Activated CD4-positive, alpha-beta T cell treated with anti-CD3 and anti-CD28 coated beads, Interleukin-2, Interleukin-4, amounts not matched to agents 100 ng/mL and 50 ng/mL, durations not matched to agents 16 hours and 8 hours (primary cell): ENCODE measurements at regions not wholly inside any gene's neighbourhood (a gene's known extent, or its start where the extent isn't known, plus 50 kb on each side); places are given as distances from the start of the nearest gene placed in this dataset.

ENCODE experiments used
- DNase-seq: peaks from one replicate; pipeline ENCODE4 v3.0.0-alpha.2; 2020; ENCODE audit warnings: low spot score

DNA sequence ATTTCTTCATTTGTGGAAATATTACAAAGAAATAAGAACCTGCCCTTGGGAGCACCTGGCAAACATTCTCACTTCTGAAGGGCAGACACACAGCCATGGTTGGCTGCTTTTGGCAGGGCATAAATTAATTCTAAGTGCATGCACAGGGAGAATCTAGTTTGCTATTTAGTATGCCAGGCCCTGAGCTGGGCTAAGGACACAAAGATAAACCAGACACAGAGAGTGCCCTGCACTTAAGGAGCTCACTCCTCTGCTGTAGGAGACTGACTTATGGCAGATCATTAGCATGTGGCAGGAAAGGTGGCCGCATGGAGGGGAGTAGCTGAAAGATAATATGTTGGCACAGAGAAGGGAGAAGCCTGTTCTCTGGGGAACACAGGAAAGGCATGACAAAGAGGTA is 367.0 kb downstream of the LPIN1 start:
- no peak for DNase-seq

DNA sequence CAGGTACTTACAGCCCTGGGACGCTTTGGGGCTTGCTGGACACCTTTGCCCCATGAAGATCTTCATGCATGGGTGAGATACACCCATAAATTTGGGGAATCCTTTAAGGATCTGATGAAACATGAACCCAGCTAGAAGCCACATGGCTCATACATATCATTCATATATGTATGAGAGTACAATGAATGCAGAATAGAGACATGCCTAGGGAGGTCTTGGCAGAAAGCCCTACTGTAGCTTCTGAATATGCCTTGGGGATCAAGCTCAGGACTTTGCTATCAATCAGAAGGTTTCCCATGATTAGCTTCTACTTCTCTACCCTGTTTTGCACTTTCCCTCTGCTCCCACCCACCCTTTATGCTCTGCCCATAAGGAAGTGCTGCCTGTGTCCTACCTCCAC is 368.4 kb downstream of the LPIN1 start:
- no peak for DNase-seq

DNA sequence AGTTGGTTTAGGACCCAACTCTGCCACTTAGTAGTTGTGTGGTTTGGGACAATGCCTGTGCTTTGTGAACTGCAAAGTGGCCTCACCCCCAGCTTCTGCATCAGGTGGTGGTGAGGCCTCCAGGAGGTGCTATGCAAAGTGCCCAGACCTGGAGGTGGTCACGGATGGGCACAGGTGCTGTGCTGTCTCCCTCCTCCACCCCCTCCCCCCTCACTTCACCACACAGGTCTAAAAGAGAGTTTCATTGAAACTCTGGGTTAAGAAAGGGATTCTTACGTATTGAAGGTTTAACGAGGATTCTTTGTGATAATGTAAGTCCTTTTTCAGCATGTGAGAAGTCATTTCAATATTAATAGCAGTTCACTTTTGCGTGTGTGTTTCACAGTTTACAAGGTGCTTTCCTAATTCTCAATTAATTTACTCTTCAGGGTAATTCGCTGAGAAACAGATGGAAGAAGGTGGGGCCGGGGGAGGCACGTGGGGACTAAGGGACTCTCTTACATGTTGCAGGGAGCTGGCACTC is 369.9 kb downstream of the LPIN1 start:
- no peak for DNase-seq

DNA sequence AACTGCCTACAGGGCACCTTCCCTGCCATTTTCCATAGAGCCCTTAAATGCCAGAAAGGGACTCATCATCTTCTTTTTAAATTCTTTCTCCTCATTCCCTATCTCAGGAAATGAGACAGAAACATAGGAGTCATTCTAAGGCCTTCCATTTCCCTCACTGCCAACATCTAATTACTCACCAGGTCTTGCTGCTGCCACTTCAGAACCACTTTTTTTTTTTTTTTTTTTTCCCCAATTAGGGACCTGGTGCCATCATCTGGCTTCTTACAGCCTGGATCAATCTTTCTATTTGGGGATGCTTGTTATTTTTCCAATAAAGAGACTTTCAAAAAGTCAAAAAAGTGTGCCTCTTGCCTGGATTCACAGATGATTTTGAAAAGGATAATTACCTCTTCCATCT is 373.4 kb downstream of the LPIN1 start:
- no peak for DNase-seq

DNA sequence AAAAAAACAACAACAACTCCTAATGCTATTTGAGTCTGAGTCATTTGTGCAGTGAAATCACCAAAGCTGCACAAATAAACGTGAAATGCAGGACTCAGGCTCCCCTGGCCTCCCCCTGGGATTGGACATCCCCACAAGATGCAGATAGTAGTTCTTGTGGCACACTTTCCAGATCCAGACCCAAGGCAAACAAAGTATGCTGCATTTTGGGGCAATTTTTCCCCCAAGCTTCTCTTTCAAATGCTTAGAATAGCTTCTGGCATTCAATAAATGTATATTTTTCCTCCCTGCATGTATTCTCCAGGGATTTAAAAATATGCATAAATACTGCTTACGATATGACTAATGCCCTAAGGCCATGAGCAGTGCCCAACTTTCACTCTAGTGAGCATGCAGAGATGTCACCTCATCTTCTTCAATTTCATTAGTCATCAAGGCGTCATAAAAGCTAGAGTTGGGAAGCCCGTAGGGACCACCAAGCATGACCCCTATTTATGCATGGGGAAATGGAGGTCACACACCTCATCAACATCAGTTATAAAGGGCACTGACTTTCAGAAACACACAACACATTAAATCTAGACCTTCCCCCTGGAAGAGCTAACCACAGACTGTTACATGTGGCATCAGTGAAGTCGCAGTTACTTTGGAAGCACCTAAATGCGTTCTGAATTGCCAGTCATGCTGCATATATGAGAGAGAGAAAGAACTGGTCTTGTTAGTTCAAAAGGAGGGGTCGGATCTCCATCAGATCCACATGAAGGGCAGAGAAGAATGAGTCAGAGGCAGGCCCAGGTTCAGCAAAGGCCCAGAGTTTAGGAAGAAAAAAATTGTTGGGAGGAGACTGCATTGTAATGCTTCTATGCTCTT is 374.1 kb downstream of the LPIN1 start:
- no peak for DNase-seq

DNA sequence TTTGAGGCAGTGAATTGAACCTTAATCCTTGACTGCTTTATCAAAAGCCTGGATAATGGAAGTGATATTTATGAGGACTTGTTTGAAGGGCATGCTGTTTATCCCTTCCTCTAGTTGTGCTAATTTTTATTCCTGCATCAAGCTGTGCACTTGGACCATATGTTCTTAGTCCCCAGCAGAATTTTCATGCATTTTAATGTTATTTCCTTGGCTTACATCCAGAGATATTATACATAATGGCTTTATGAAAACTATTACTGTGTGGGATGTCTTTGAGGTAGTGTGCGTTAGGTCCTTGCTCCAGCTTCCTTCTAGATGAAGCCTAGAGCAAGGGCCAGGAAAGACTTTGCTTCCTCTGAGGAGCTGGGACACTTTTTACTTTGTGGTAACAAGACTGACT is 378.4 kb downstream of the LPIN1 start:
- DNase-seq: no peak

DNA sequence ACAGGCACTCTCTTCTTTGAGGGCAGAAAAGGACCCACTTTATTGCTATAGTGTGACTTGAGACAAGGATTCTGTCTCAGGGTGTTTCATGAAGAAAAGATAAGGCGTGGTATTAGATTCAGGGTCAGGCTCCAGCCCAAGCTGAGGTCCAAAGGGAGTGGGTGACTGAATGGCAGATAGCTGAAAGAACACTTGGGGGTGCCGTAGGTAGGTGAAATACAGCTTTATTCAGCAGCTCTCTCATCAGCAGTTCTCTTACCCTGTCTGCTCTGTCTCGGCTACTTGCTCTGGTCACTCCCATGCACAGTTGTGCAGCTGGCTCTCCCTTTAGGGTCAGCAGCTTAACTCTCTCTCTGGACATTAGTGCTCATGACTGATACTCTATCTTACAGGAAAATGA is 379.9 kb downstream of the LPIN1 start:
- DNase-seq: no peak

DNA sequence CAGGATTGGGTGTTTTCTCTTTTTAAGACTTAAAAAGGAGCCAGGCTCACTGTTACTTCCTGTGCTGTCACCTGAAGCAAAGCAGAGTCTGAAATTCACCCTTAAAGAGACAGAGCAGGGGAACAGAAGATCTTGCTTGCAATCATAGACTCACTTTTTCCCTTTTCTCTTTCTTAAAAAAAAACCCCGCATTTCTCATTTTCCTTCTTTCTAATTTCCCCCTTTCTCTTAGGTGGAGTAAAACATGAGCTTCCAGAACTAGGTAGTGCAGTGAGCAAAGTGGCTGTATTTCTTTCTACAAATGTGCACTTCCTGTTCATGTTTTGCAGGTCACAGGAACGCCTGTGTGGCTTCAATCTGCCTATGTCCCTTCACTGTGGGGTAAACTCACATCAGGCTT is 381.2 kb downstream of the LPIN1 start:
- no peak for DNase-seq

DNA sequence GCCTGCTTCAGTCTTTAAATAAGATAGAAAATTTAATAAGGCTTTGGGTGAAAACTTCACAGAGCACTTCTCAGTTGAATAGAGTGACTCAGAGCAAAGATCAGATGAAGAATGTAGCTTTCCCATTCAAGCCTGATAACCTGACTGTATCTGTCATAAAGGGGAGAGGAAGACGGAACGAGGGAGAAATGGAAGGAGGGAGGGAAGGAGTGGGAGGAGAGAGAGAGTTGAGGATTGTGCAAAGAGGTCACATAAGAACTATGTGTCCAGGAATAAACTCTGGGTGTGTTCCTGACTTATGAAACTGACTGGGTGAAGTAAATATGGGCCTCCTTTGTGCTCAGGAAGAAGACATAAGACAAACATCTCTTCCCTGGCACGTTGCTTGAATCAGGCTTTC is 385.5 kb downstream of the LPIN1 start:
- DNase-seq: no peak

DNA sequence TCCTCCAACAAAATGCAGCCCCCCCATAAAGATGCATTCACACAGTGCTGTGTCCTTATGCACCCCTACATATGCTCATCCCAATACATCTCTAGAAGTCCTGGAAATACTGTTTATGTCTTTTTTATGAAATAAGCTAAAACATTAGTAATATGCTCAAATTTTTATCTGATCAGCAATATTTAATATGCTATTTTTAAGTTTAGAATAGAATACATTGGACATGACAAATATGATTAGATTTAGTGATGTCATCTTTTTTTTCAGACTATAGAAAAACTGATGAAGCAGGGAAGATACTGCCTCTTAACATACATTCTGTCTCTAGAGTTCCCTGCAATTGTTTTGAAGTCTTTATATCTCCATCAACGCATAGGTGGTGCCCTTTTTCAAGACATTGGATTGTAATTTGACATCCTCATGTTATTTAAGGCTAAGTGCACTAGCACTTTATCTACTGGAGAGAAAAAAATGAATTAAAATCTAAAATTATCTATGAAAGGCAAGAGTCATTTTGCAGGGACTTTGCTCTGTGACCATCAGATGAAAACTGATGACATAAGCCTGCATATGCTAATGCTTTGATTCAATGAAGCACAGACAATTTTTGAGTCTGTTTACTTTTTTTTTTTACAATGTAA is 395.3 kb downstream of the LPIN1 start:
- no peak for DNase-seq

DNA sequence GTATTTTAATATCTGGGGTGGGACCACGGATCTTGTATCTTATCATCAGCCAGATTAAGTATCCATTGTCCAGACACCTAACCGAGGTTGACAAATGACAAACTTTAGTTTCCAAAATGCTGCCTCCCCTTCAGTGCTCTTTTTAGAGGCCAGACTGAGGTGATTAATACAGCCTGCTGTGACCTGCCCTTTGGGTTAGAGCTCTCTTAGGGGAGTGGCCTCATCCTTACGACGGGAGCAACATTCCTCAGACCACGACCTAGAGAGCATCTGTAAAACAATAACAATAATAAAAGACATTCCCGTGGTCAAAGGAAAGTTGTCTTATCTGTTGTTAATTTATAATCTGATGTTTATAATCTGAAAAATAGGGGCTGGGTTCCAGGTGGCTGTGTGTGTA is 405.3 kb downstream of the LPIN1 start:
- no peak for DNase-seq

DNA sequence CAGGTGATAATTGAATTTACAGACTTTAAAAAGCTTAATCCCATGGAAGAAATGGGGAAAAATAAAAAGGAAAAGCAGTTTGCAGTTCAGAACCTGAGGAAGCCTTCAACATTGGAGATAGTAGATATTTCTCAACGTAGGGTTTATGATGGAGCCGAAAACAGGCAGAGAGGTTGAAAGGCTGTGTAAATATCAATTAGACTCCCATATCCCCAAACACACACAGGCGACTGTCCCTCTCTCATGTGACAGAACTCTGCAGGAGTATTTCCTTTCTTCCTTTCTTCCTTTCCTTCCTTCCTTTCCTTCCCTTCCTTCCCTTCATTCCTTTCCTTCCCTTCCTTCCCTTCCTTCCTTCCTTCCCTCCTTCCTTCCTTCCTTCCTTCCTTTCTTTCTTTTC is 406.5 kb downstream of the LPIN1 start:
- no peak for DNase-seq

DNA sequence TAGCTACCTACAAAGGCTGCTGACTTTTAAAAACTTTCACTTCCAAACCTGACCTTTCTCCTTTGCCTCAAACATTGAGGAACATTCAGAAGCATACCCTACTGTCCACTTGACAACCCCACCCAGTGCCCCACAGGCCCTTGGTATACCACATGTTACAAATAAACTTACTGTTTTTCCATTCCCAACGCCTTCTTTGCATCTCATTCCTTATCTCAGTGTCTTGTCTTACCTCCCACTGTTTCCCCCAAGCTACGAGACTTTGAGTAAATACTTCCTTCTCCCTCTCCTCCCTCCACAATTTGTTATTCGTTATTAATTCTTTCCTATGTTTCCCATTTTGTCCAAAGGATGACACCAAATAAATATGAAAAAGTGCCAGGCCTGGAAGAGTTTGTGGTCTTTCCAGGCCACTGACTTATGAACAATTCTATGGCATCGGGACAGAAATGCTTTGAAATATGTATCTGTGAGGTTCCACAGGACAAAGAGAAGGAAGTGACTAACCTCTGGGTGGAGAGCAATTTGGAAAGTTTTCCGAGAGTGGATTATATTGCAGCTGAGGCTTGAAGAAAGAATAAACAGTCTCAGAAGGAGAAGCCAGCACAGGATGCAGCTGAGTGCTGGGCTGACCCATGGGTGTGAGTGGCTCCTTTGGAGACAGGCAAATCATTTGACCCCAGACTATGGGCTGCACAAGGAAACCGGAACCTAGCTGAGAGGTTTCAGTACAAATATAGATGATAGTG is 409.0 kb downstream of the LPIN1 start:
- DNase-seq: no peak

DNA sequence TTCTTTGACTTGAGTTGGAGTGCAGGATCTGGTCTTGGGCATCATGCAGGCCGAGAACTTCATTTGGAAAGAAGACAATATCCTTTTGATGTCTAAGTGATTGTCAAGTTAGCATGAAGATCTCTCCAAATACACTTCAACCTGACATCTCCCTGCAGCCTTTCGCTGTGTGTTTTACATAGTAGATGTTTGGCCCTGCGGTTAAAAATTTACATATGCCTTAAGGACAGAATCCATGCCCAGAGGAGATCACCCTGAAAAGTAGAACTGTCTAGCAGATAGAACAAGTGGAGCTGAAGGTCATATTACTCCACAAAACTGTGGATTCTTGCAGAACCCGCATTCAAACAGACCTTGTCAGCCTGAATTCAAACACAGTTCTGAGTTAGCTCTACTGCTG is 409.9 kb downstream of the LPIN1 start:
- DNase-seq: no peak

DNA sequence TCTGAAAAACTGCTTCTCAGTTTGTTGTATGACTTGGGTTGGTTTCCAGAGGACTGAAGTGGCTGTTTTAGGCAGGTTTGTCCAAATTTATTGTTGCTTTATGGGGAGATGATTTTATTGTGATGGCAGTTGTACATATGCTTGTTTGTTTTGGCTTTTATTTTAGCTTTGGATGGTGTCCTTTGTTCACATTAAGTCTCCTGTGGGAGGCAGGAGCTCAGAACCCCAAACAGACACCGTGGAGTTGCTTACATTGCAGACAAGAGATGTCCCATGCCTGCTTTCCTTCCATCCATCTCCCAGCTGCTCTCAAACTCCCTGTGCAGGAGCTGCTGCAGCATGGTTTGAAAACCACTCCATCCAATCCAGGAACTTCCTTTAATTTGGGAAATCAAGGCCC is 414.7 kb downstream of the LPIN1 start:
- DNase-seq: no peak

DNA sequence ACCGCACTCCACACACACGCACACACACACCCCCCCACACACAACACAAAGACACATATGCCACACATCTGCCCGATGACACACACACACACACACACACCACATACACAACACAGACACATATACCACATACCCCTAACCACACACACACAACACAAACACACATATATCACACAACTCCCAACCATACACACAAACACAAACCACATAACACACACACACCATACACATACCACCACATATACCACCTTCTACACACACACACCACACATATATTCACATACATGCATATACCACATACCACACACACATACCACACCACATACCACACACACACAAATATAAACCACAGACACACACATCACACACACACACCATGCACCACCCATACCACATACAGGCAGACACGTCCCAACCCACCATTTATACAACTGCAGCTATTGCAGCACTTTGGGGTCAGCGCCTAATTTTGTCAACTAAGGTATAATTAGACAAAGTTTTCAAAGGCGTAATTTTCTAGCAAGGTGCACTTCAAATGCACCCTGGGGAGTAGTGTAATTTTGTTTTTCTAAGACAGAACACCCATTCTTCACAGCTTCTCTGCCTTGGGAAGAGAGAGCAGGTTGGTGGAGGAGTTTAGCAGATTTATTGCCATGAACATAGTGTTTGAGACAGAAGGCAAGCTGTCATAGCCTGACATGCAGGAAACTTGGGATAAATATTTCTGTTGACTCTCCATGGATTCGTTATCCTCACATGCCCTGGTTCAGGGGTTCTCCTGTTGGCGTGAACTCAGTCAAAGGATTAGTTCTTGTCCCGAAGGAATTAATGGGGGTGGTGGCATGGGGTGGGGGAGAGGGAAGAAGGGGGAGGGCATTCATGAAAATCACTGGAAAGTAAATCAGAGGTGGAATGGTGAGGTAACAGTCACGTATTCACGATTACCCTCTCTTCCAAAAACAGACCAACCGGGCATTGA is 416.1 kb downstream of the LPIN1 start:
- no peak for DNase-seq

DNA sequence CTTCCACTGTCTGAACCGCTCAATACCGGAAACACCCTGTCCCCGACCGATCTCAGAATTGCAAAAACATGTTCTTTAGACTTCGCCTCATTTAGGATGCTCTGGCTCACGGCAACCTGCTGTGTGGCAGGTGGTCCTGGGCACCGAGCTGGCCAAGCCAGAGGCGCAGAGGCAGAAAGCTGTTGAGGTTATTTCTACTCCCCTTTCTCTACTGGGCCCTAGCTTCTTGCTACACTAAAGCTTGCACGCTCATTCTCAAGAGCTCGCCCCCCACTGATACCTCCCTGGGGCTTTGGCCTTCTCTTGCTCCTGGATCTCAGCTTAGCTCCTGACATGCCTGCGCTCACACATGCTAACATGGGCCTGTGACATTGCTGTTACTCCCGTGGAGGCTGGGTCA is 417.4 kb downstream of the LPIN1 start:
- no peak for DNase-seq

DNA sequence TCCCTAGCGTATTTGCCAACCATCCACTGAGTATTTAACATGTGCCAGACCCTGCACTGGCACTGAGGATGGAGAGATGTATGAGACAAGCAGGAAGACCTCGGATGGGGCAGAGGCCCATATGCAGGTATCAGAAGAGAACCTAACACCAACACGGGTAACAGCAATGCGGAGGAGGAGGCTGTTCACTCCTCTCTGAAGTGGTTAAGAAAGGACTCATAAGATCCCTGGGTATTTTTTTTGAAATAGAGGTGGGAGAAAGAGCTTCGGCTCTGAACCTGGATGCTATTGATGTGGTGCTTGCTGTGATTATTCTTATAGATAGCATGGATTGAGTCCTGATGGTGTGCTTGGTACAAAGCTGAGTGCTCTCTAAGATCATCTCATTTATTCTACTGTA is 418.3 kb downstream of the LPIN1 start:
- DNase-seq: no peak

DNA sequence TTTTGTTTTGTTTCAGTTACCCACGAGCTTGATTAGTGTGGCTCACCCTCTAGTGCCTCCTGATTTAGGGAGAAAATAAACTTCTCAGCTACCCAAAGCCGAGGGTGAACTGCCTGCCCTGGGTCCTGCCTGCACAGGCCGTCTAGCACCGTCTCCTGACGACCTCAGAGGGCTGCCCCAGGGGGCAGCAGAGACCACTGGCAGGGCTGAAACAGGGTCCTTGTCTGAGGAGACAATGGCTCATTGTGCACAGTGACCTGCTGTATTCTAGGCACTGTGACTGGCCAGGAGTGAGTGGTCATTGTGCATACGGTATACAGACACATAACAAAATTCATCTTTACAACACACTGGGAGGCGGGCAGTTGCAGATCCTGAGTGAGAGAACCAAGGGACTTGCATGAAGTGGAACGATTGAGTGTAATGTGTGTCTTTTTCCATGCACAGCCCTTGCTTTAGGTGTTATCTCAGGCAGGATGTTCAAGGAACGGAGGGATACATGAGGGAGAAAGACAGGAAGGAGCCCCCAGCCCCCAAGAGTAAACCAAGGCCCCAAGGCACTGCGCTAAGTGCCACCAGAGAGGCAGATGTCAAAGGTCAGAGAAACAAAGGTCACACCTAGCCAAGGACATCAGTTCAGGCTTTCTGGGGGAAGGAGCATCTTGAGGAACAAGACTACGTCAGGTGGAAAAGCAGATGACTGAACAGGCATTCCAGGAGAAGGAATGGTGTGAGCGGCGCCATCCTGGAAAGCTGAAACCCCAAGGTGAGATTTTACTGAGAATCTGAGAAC is 421.3 kb downstream of the LPIN1 start:
- DNase-seq: no peak

DNA sequence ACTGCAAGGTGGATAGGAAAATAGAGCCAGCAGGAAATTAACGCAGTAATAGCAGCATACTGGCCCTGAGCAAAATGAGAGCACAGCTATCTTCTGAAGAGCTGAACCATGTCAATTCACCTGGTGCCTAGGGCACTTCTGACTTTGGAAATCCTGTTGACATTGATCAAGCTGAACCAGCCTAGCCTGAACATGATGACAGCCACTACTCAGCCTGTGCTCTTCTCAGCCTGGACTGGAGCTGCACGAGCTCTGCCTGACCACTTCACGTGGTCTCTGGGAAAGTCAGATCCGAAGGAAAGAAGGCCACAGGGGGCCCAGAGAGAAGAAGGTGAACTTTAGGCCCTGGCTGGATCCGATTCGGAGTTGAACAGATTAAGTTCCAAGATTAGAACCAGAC is 421.9 kb downstream of the LPIN1 start:
- no peak for DNase-seq
